ENCODE measurements at regions not wholly inside any gene's neighbourhood (a gene's known extent, or its start where the extent isn't known, plus 50 kb on each side); places are given as distances from the start of the nearest gene placed in this dataset.

- peak overlapping the region; percentile 61 for H3K4me3 ChIP-seq
Observed at GRCh38 chr14:65228956-65229747, 126.8 kb upstream of the MAX start.

DNA sequence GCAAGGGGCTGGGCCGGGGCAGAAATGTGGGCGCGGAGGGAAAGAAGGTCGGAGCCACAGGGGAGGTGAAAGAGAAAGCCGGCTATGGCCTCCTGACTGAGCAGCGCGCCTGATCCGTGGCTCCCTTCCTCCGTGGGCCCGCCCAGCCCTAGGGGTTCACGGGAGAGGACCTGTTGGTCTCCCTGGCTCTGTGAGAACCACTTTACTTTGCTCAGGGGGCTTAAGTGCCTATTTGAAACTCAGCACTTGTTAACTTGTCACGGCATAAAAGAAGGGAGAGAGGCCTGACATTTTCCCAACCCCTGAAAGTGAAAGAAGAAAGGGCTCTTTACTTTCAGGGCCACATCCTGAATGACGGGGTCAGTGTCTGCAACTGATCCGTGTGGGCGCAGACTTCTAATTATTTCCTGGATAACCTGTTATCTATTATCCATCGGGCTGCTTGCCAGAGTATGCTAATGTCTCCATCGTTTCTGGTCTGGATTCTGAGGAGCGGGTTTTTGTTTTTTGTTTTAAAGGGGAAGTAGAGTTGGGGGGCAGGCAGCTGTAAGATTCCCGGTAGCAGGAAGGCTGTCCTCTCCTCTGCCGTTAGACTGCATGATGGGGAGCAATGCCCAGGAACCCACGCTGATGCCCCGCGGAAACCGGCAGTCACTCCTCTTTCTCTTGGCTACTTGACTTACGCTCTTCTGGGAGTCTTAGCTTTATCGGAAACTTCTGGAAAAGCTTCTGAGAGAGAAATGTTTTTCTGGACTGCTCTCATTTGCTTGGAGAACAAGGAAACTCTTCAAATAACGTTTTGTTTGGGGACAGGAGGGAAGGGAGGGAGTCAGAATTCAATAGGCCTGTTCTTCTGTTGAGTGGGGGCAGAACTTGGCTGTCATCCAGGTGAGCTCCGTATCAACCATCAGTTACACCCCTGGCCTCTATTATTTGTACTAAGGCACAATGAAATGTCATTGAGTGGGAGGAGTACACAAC lies 127.7 kb upstream of the MAX start:
- peak overlapping the region; percentile 61 for H3K4me3 ChIP-seq
- peak; percentile 67 for DNase-seq
- in situ Hi-C loops (cut with MboI) = loop anchor here (10.0 kb wide), 1 partner anchor 175 kb away; no protein-coding TSS in a partner anchor

More at GRCh38 chr14:65228956-65229747, 126.8 kb upstream of the MAX start:
- Histone ChIP-seq H3K27ac (peak overlapping the region; percentile 74), H3K9me3 (ENCODE audit: low read depth) (no peaks in the 10 kb centered on the region), H3K36me3 (ENCODE audit: low read depth) (no peaks in the 10 kb centered on the region), H4K20me1 (ENCODE audit: insufficient read depth) (no peaks in the 10 kb centered on the region), H3K9ac (peak overlapping the region; percentile 79), H3K27me3 (replicated peaks; ENCODE audit: insufficient read depth) (no peaks in the 10 kb centered on the region), H3F3A (ENCODE audit: insufficient read depth) (peaks cover 28% of the 10 kb centered on the region), H3K4me2 (ENCODE audit: unreplicated experiment) (peak overlapping the region; percentile 93), H2AFZ (peak overlapping the region; percentile 95), H3K79me2 (ENCODE audit: insufficient read depth) (no peaks in the 10 kb centered on the region), H3K9me2 (ENCODE audit: insufficient read depth) (no peaks in the 10 kb centered on the region), H3K4me1 (ENCODE audit: insufficient read depth) (peaks cover 40% of the 10 kb centered on the region)
- DNase-seq = peak; percentile 24
- 72 to 75% methylated on average over 8 of the region's 8 CpGs for WGBS, 2 experiments (ENCODE audit: low coverage in 1 of 2, low lambda C conversion rate in 2 of 2, missing lambda C conversion rate in 2 of 2)
- in situ Hi-C loops (cut with MboI) = loop anchor here (10.0 kb wide), 1 partner anchor 176 kb away; no protein-coding TSS in a partner anchor
- no peak for TF ChIP-seq EZH2phosphoT487 (IDR thresholded peaks at IDR 0.05; ENCODE audit: insufficient read depth, low read depth)
- no peak for TF ChIP-seq EZH2 (IDR thresholded peaks at IDR 0.05; ENCODE audit: insufficient read depth, poor library complexity, severe bottlenecking)

DNA sequence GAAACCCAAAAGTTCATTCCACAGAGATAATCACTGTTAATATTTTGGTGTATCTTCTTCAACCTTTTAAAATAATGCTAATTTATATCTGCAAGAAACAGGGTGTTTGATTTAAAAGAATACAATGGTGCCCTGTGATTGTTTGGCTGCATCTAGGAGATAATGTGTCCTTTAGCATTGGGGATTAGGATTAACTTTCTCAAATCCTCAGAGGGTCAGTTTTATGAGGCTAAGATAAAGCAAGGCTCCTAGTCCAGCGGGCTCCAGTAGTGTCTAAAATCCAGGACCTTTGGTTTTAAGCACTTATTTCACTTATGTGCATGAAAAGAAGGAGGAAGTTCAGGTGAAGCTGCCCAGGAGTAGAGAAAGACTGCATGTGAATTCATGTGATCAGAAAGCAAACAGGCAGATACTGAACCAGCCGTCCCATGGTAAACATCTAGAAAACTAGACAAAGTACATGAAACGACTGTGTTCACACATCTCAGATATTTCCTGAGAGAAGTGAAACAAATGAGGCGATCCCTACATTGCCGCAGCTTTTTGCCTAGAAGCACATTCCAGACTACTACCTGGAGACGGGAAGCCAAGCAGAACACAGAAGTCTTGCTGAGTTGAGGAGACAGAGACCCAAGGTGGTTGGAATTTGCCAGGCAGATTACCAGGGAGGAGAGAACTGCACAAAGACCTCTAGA lies 129.1 kb upstream of the MAX start:
- H3K9me2 ChIP-seq (ENCODE audit: insufficient read depth) = no peaks in the 10 kb centered on the region
- peaks cover 35% of the 10 kb centered on the region for H3K4me1 ChIP-seq (ENCODE audit: insufficient read depth)
- H2AFZ ChIP-seq = 0 out of 2 replicates have a peak overlapping the region, but pooled peaks have one; percentile 15
- no peaks in the 10 kb centered on the region for H3K9me3 ChIP-seq (ENCODE audit: low read depth)
- peaks cover 28% of the 10 kb centered on the region for H3F3A ChIP-seq (ENCODE audit: insufficient read depth)
- 92 to 94% methylated on average over 6 of the region's 6 CpGs for WGBS, 2 experiments (ENCODE audit: low coverage in 1 of 2, low lambda C conversion rate in 2 of 2, missing lambda C conversion rate in 2 of 2)
- no peaks in the 10 kb centered on the region for H3K36me3 ChIP-seq (ENCODE audit: low read depth)
- no peaks in the 10 kb centered on the region for H4K20me1 ChIP-seq (ENCODE audit: insufficient read depth)
- H3K79me2 ChIP-seq (ENCODE audit: insufficient read depth) = no peaks in the 10 kb centered on the region
- TF ChIP-seq EZH2 (IDR thresholded peaks at IDR 0.05; ENCODE audit: insufficient read depth, poor library complexity, severe bottlenecking) (no peak), EZH2phosphoT487 (IDR thresholded peaks at IDR 0.05; ENCODE audit: insufficient read depth, low read depth) (no peak)
- no peaks in the 10 kb centered on the region for H3K27me3 ChIP-seq (replicated peaks; ENCODE audit: insufficient read depth)
- H3K9ac ChIP-seq = no peak overlapping the region
- H3K4me3 ChIP-seq = no peak overlapping the region
- no peak overlapping the region for H3K4me2 ChIP-seq (ENCODE audit: unreplicated experiment)
- H3K27ac ChIP-seq = no peak overlapping the region
- in situ Hi-C loops (cut with MboI) = no loop called here
- DNase-seq = no peak

More for the DNA sequence above, 127.7 kb upstream of the MAX start:
- Histone ChIP-seq H3K9me2 (ENCODE audit: insufficient read depth) (no peaks in the 10 kb centered on the region), H3K27ac (peak overlapping the region; percentile 74), H3K4me2 (ENCODE audit: unreplicated experiment) (peak overlapping the region; percentile 93), H3K79me2 (ENCODE audit: insufficient read depth) (no peaks in the 10 kb centered on the region), H2AFZ (peak overlapping the region; percentile 95), H3K9me3 (ENCODE audit: low read depth) (no peaks in the 10 kb centered on the region), H3F3A (ENCODE audit: insufficient read depth) (peaks cover 28% of the 10 kb centered on the region), H3K36me3 (ENCODE audit: low read depth) (no peaks in the 10 kb centered on the region), H3K4me1 (ENCODE audit: insufficient read depth) (peaks cover 34% of the 10 kb centered on the region), H3K9ac (peak overlapping the region; percentile 79), H3K27me3 (replicated peaks; ENCODE audit: insufficient read depth) (no peaks in the 10 kb centered on the region), H4K20me1 (ENCODE audit: insufficient read depth) (no peaks in the 10 kb centered on the region)
- TF ChIP-seq EZH2phosphoT487 (IDR thresholded peaks at IDR 0.05; ENCODE audit: insufficient read depth, low read depth) (no peak), EZH2 (IDR thresholded peaks at IDR 0.05; ENCODE audit: insufficient read depth, poor library complexity, severe bottlenecking) (no peak)
- 2 to 4% methylated on average over 26 to 28 of the region's 28 CpGs for WGBS, 2 experiments (ENCODE audit: low coverage in 1 of 2, low lambda C conversion rate in 2 of 2, missing lambda C conversion rate in 2 of 2)
